ENCODE measurements at regions not wholly inside any gene's neighbourhood (a gene's known extent, or its start where the extent isn't known, plus 50 kb on each side); places are given as distances from the start of the nearest gene placed in this dataset.

GRCh38 chr1:116265931-116266863, 106.8 kb upstream of the ATP1A1 start:
- DNase-seq (ENCODE audit: low read depth), result no peak
- no peak overlapping the region for H3K4me3 ChIP-seq (ENCODE audit: control insufficient read depth, low read depth, low read length)
- no peak for TF ChIP-seq CTCF (conservative IDR thresholded peaks at IDR 0.05; ENCODE audit: control insufficient read depth, insufficient read depth, low read depth, low read length)

- DNase-seq (ENCODE audit: low read depth), result no peak
- no peak for TF ChIP-seq CTCF (conservative IDR thresholded peaks at IDR 0.05; ENCODE audit: control insufficient read depth, insufficient read depth, low read depth, low read length)
- no peak overlapping the region for H3K4me3 ChIP-seq (ENCODE audit: control insufficient read depth, low read depth, low read length)
These were observed 106.2 kb upstream of the ATP1A1 start for GRCh38 chr1:116266864-116267212.

- DNase-seq (ENCODE audit: low read depth), result peak; percentile 17
- no peak for TF ChIP-seq CTCF (conservative IDR thresholded peaks at IDR 0.05; ENCODE audit: control insufficient read depth, insufficient read depth, low read depth, low read length)
- no peak overlapping the region for H3K4me3 ChIP-seq (ENCODE audit: control insufficient read depth, low read depth, low read length)
These were observed 104.8 kb upstream of the ATP1A1 start for GRCh38 chr1:116268211-116268610.

GRCh38 chr1:116270316-116271057, 102.6 kb upstream of the ATP1A1 start:
- TF ChIP-seq CTCF (conservative IDR thresholded peaks at IDR 0.05; ENCODE audit: control insufficient read depth, insufficient read depth, low read depth, low read length), result no peak
- no peak overlapping the region for H3K4me3 ChIP-seq (ENCODE audit: control insufficient read depth, low read depth, low read length)
- DNase-seq (ENCODE audit: low read depth), result no peak

GRCh38 chr1:116273042-116273783, 99.8 kb upstream of the ATP1A1 start:
- no peak for DNase-seq (ENCODE audit: low read depth)
- TF ChIP-seq CTCF (conservative IDR thresholded peaks at IDR 0.05; ENCODE audit: control insufficient read depth, insufficient read depth, low read depth, low read length), result no peak
- no peak overlapping the region for H3K4me3 ChIP-seq (ENCODE audit: control insufficient read depth, low read depth, low read length)

- no peak overlapping the region for H3K4me3 ChIP-seq (ENCODE audit: control insufficient read depth, low read depth, low read length)
- no peak for TF ChIP-seq CTCF (conservative IDR thresholded peaks at IDR 0.05; ENCODE audit: control insufficient read depth, insufficient read depth, low read depth, low read length)
- DNase-seq (ENCODE audit: low read depth), result no peak
These were observed 96.5 kb upstream of the ATP1A1 start for GRCh38 chr1:116276532-116276931.

Data from fibroblast of mammary gland (primary cell).